T-cell (primary cell): ENCODE measurements at regions not wholly inside any gene's neighbourhood (a gene's known extent, or its start where the extent isn't known, plus 50 kb on each side); places are given as distances from the start of the nearest gene placed in this dataset.

Experiments
- ATAC-seq, 4 experiments: fragments of 200-7000 bp in 3 of 4; fragments of 150-1000 bp in 1 of 4; cut with Tn5 transposase; replicated peaks in 1 of 4; 1 replicate in 3 of 4; 2 replicates in 1 of 4; pipeline ENCODE4 v1.10.0; 2021; ENCODE audit warnings: moderate library complexity in 3 of 4, mild to moderate bottlenecking in 2 of 4, moderate number of reproducible peaks in 1 of 4
- CTCF ChIA-PET, 2 donors: fragments of 300-600 bp; sonication (Branson Sonifier 250); formaldehyde crosslinking; loops; one replicate each; lab custom pipeline; 2022; ENCODE audit warnings: antibody characterized with exemption in 2 of 2; lab: Charles Lee
- POLR2A ChIA-PET, 2 donors: fragments of 300-600 bp; sonication (Branson Sonifier 250); formaldehyde crosslinking; loops; one replicate each; lab custom pipeline; 2022; ENCODE audit warnings: antibody characterized with exemption in 2 of 2; lab: Charles Lee
- DNase-seq, 35 experiments: peaks; one replicate each; pipeline versions ENCODE4 v3.0.0 to v3.0.0-alpha.2; 2013 to 2023
- H3K27ac ChIP-seq: one replicate; pipeline ENCODE4 v1.5.1; 2013; ENCODE audit warnings: low read length
- H3K27me3 ChIP-seq, 2 experiments: replicated peaks in 1 of 2; 1 replicate in 1 of 2; 2 replicates in 1 of 2; pipeline versions ENCODE4 v1.6.1 to v1.7.0; 2013; ENCODE audit warnings: low read length in 1 of 2, mixed read lengths in 1 of 2; ENCODE audit not compliant: control insufficient read depth in 2 of 2, insufficient read depth in 2 of 2; ENCODE audit errors: extremely low read depth in 1 of 2
- H3K36me3 ChIP-seq, 2 donors: 1 replicate in 1 of 2; 2 replicates in 1 of 2; pipeline versions ENCODE4 v1.6.1 to v1.7.0; 2013; ENCODE audit warnings: low read length in 1 of 2; ENCODE audit not compliant: control insufficient read depth in 2 of 2, insufficient read depth in 1 of 2; ENCODE audit errors: extremely low read depth in 1 of 2
- H3K4me1 ChIP-seq, 2 experiments: 1 replicate in 1 of 2; 2 replicates in 1 of 2; pipeline versions ENCODE4 v1.6.1 to v1.7.0; 2013; ENCODE audit warnings: low read length in 2 of 2, mixed read lengths in 1 of 2; ENCODE audit not compliant: insufficient read depth in 2 of 2, control insufficient read depth in 1 of 2; ENCODE audit errors: extremely low read depth in 1 of 2
- H3K4me3 ChIP-seq, 2 donors: 1 replicate in 1 of 2; 2 replicates in 1 of 2; pipeline versions ENCODE4 v1.5.1 to v1.7.0; 2013; ENCODE audit warnings: mild to moderate bottlenecking in 2 of 2, low read length in 1 of 2, moderate library complexity in 1 of 2; ENCODE audit not compliant: control insufficient read depth in 1 of 2; ENCODE audit errors: extremely low read depth in 1 of 2
- H3K9me3 ChIP-seq: 2 replicates; pipeline ENCODE4 v1.7.0; 2013
- H3K27ac Mint-ChIP-seq, 2 donors: one replicate each; pipeline ENCODE4 v1.8.0; 2020 to 2021; ENCODE audit warnings: mild to moderate bottlenecking in 2 of 2, mixed read lengths in 2 of 2
- H3K27me3 Mint-ChIP-seq, 2 donors: one replicate each; pipeline ENCODE4 v1.8.0; 2021 to 2022; ENCODE audit warnings: mixed read lengths in 2 of 2
- H3K36me3 Mint-ChIP-seq: one replicate; pipeline ENCODE4 v1.8.0; 2021; ENCODE audit warnings: mixed read lengths
- H3K4me1 Mint-ChIP-seq, 3 donors: one replicate each; pipeline ENCODE4 v1.8.0; 2020 to 2022; ENCODE audit warnings: mixed read lengths in 3 of 3, mild to moderate bottlenecking in 1 of 3
- H3K4me3 Mint-ChIP-seq, 3 donors: one replicate each; pipeline ENCODE4 v1.8.0; 2020 to 2022; ENCODE audit warnings: mild to moderate bottlenecking in 3 of 3, mixed read lengths in 3 of 3, moderate library complexity in 3 of 3
- H3K9me3 Mint-ChIP-seq, 3 donors: one replicate each; pipeline ENCODE4 v1.8.0; 2020 to 2022; ENCODE audit warnings: mixed read lengths in 3 of 3
- WGBS: methylation state at CpG from one replicate; pipeline ENCODE4 v1.1.5; 2013; ENCODE audit warnings: missing lambda C conversion rate; ENCODE audit not compliant: insufficient coverage; 5-methylcytosine and 5-hydroxymethylcytosine counted together

GRCh38 chr3:43953380-43953779 is 262.6 kb downstream of the ABHD5 start:
- 94% methylated on average over 10 of the region's 10 CpGs for WGBS
- no peak overlapping the region for H3K27ac ChIP-seq
- H3K27me3 ChIP-seq, result peaks cover 0 to 25% of the 10 kb centered on the region in 2 experiments
- Mint-ChIP-seq H3K9me3 (no peaks in the 10 kb centered on the region), H3K4me1 (peaks cover 6 to 15% (median 7%) of the 10 kb centered on the region in 3 donors), H3K36me3 (no peaks in the 10 kb centered on the region), H3K27ac (no peak overlapping the region), H3K27me3 (peaks cover 18 to 30% of the 10 kb centered on the region in 2 donors), H3K4me3 (no peak overlapping the region)
- H3K36me3 ChIP-seq, result no peaks in the 10 kb centered on the region
- H3K9me3 ChIP-seq, result no peaks in the 10 kb centered on the region
- peaks cover 0 to 5% of the 10 kb centered on the region in 2 experiments for H3K4me1 ChIP-seq
- no peak for DNase-seq
- POLR2A ChIA-PET, result no interaction called here
- no peak overlapping the region for H3K4me3 ChIP-seq
- no peak for ATAC-seq
- CTCF ChIA-PET, result interaction anchor here in 1 of 2 donors (0.5 kb wide), 1 partner anchor 1718 kb away, joined by 3 read pairs; no protein-coding TSS in a partner anchor

GRCh38 chr3:43953814-43954692 is 263.3 kb downstream of the ABHD5 start:
- Histone ChIP-seq H3K27me3 (peaks cover 0 to 18% of the 10 kb centered on the region in 2 experiments), H3K4me3 (no peak overlapping the region), H3K27ac (no peak overlapping the region), H3K36me3 (no peaks in the 10 kb centered on the region), H3K9me3 (no peaks in the 10 kb centered on the region), H3K4me1 (peaks cover 0 to 5% of the 10 kb centered on the region in 2 experiments)
- H3K4me3 Mint-ChIP-seq, result no peak overlapping the region
- H3K4me1 Mint-ChIP-seq, result peaks cover 6 to 14% (median 7%) of the 10 kb centered on the region in 3 donors
- no peak overlapping the region for H3K27ac Mint-ChIP-seq
- 87% methylated on average over 3 of the region's 7 CpGs for WGBS
- ATAC-seq (no peak), DNase-seq (no peak)
- H3K9me3 Mint-ChIP-seq, result no peaks in the 10 kb centered on the region
- POLR2A ChIA-PET, result no interaction called here
- H3K27me3 Mint-ChIP-seq, result peaks cover 15 to 26% of the 10 kb centered on the region in 2 donors
- no peaks in the 10 kb centered on the region for H3K36me3 Mint-ChIP-seq
- CTCF ChIA-PET, result interaction anchor here in 1 of 2 donors (0.5 kb wide), 1 partner anchor 1719 kb away, joined by 3 read pairs; no protein-coding TSS in a partner anchor

GRCh38 chr3:43956945-43957344 is 266.2 kb downstream of the ABHD5 start:
- H3K27me3 Mint-ChIP-seq, result peaks cover 12 to 21% of the 10 kb centered on the region in 2 donors
- DNase-seq, result no peak
- no peaks in the 10 kb centered on the region for H3K4me1 Mint-ChIP-seq
- ChIA-PET CTCF (interaction anchor here in 1 of 2 donors (0.6 kb wide), 1 partner anchor 192 kb away, joined by 3 read pairs; no protein-coding TSS in a partner anchor), POLR2A (no interaction called here)
- no peak overlapping the region for H3K4me3 Mint-ChIP-seq
- H3K36me3 Mint-ChIP-seq, result no peaks in the 10 kb centered on the region
- H3K36me3 ChIP-seq, result no peaks in the 10 kb centered on the region
- H3K27ac ChIP-seq, result no peak overlapping the region
- no peaks in the 10 kb centered on the region for H3K9me3 ChIP-seq
- no peaks in the 10 kb centered on the region for H3K9me3 Mint-ChIP-seq
- no peak overlapping the region for H3K4me3 ChIP-seq
- H3K27me3 ChIP-seq, result peaks cover 0 to 12% of the 10 kb centered on the region in 2 experiments
- 86% methylated on average over 2 of the region's 5 CpGs for WGBS
- ATAC-seq, result no peak
- no peaks in the 10 kb centered on the region for H3K4me1 ChIP-seq
- H3K27ac Mint-ChIP-seq, result no peak overlapping the region

GRCh38 chr3:43957553-43957952 is 266.8 kb downstream of the ABHD5 start:
- DNase-seq (no peak), ATAC-seq (no peak)
- no peaks in the 10 kb centered on the region for H3K9me3 Mint-ChIP-seq
- POLR2A ChIA-PET, result no interaction called here
- H3K4me1 Mint-ChIP-seq, result no peaks in the 10 kb centered on the region
- WGBS, result no CpG with 5 or more reads among the region's 2 CpGs
- Histone ChIP-seq H3K4me3 (no peak overlapping the region), H3K27me3 (peaks cover 0 to 13% of the 10 kb centered on the region in 2 experiments), H3K9me3 (no peaks in the 10 kb centered on the region), H3K27ac (no peak overlapping the region), H3K4me1 (no peaks in the 10 kb centered on the region), H3K36me3 (no peaks in the 10 kb centered on the region)
- CTCF ChIA-PET, result no interaction called here
- H3K27me3 Mint-ChIP-seq, result peaks cover 12 to 21% of the 10 kb centered on the region in 2 donors
- no peak overlapping the region for H3K27ac Mint-ChIP-seq
- H3K36me3 Mint-ChIP-seq, result no peaks in the 10 kb centered on the region
- H3K4me3 Mint-ChIP-seq, result no peak overlapping the region

- Histone ChIP-seq H3K4me1 (no peaks in the 10 kb centered on the region), H3K36me3 (no peaks in the 10 kb centered on the region), H3K9me3 (no peaks in the 10 kb centered on the region), H3K4me3 (no peak overlapping the region), H3K27ac (no peak overlapping the region), H3K27me3 (peaks cover 0 to 13% of the 10 kb centered on the region in 2 experiments)
- ChIA-PET POLR2A (no interaction called here), CTCF (no interaction called here)
- H3K4me1 Mint-ChIP-seq, result no peaks in the 10 kb centered on the region
- H3K4me3 Mint-ChIP-seq, result no peak overlapping the region
- ATAC-seq (no peak), DNase-seq (no peak)
- no peaks in the 10 kb centered on the region for H3K36me3 Mint-ChIP-seq
- 97% methylated on average over 9 of the region's 16 CpGs for WGBS
- peaks cover 12 to 21% of the 10 kb centered on the region in 2 donors for H3K27me3 Mint-ChIP-seq
- no peak overlapping the region for H3K27ac Mint-ChIP-seq
- H3K9me3 Mint-ChIP-seq, result no peaks in the 10 kb centered on the region
Measured at GRCh38 chr3:43958005-43958770, 267.4 kb downstream of the ABHD5 start.

GRCh38 chr3:43958973-43959372 is 268.2 kb downstream of the ABHD5 start:
- Mint-ChIP-seq H3K27ac (no peak overlapping the region), H3K4me1 (no peaks in the 10 kb centered on the region), H3K9me3 (no peaks in the 10 kb centered on the region), H3K36me3 (no peaks in the 10 kb centered on the region), H3K27me3 (peaks cover 14 to 24% of the 10 kb centered on the region in 2 donors), H3K4me3 (no peak overlapping the region)
- ATAC-seq, result no peak
- no peak for DNase-seq
- CTCF ChIA-PET, result no interaction called here
- no peak overlapping the region for H3K4me3 ChIP-seq
- H3K36me3 ChIP-seq, result no peaks in the 10 kb centered on the region
- no peaks in the 10 kb centered on the region for H3K4me1 ChIP-seq
- no peak overlapping the region for H3K27ac ChIP-seq
- POLR2A ChIA-PET, result no interaction called here
- no peaks in the 10 kb centered on the region for H3K9me3 ChIP-seq
- 83% methylated on average over 1 of the region's 3 CpGs for WGBS
- peaks cover 0 to 6% of the 10 kb centered on the region in 2 experiments for H3K27me3 ChIP-seq
